ENCODE measurements at regions not wholly inside any gene's neighbourhood (a gene's known extent, or its start where the extent isn't known, plus 50 kb on each side); places are given as distances from the start of the nearest gene placed in this dataset.

DNA sequence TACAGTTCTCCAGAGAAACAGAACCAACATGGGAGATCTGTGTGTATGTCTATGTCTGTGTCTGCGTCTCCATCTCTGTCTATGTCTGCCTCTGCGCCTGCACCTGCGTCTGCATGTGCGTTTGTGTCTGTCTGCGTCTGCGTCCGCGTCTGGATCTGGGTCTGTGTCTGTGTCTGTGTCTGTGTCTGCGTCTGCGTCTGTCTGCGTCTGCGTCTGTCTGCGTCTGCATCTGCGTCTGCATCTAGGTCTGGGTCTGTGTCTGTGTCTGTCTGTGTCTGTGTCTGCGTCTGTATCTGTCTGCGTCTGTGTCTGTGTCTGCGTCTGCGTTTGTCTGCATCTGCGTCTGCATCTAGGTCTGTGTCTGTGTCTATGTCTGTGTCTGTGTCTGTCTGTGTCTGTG is 53.1 kb upstream of the SLC22A11 start:
- no peak for DNase-seq

DNA sequence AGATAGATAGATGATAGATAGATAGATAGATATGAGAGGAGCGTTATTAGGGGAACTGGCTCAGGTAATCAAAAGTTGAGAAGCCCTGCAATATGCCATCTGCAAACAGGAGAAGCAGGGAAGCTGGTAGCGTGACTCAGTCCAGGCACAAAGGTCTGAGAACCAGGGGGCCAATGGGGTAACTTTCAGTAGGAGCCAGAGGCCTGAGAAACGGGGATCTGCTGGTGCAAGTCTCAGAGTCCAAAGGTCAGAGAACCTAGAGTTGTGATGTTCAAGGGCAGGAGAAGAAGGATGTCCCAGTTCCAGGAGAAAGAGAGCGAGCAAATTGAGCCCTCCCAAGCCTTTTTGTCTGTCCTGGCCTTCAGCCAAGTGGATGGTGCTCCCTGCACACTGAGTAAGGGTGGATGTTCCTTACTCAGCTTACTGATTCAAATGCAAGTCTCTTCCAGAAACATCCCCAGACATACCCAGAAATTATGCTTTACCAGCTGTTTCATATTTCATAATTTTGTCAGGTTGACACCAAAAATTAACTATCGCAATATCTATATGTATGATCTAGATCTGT is 52.5 kb upstream of the SLC22A11 start:
- no peak for DNase-seq

DNA sequence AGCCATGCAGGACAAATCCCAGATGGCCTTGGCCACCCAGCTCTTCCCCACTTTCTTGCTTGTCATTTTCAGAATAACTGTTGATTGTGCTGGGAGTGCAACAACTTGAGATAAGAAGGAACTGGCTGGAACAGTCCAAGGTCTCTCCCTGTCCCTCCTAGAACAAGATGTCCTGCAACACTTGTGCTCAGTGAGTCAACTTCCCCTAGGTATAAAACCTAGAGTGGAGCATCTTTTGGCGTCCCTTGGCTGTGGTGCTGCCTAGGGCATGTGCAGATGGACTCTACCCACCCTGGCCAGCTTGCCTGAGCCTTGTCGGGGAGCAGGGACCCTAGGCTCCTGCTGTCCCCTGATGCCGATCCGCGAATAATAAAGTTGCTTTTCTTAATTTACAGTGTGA is 50.7 kb upstream of the SLC22A11 start:
- DNase-seq: no peak

Data from right hindlimb (tissue), 1 donor.